Hypothalamus (tissue), 51 donors: ENCODE measurements at regions not wholly inside any gene's neighbourhood (a gene's known extent, or its start where the extent isn't known, plus 50 kb on each side); places are given as distances from the start of the nearest gene placed in this dataset.
"Not testable (repeated sequence)": the region's sequence is repeated elsewhere in the genome, so short reads cannot be mapped to it uniquely, and the experiment has no call there.

Source experiments
- DNase-seq, 51 donors: peaks; one replicate each; lab custom pipeline; 2025; lab: John Stamatoyannopoulos, UW

GRCh38 chr20:24858500-24858899 is 90.6 kb upstream of the CST7 start:
- not testable (repeated sequence) for DNase-seq

DNA sequence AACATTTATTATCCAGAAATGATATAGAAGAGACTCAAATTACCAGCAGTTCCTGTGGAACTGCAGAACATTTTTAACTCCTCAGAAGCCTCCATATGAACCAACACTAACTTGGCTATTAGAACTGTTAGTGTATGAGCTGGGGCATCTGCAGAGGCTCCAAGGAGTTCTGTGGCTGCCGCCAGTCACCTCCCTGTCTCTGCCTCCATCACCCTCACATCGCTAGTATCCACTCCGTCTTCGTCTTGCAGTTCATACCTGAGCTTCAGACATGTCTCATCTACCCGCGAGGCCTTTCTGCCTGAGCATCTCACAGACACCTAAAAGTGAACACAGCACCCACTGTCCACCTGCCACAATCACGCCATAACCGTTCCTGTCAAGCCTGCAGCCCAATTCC is 89.5 kb upstream of the CST7 start:
- DNase-seq, result no peak

DNA sequence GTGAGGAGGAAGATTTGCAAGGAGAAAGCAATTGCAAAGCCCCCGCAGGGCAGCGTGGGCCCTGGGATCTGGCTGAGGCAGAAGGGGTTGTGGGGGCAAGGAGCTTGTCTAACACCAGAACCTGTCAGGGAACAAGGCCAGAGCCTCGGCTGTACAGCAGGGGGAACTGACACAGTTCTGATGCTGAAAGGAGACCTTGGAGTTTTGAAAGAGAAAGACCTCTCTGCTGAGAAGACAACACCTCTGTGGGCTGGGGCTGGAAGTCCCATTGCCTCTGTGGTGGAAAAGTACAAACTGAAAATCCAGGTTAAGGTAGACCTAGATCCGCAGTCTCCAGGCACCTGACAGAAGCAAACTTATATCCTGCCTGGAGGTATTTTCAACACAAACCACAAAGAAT is 86.9 kb upstream of the CST7 start:
- DNase-seq, result no peak

DNA sequence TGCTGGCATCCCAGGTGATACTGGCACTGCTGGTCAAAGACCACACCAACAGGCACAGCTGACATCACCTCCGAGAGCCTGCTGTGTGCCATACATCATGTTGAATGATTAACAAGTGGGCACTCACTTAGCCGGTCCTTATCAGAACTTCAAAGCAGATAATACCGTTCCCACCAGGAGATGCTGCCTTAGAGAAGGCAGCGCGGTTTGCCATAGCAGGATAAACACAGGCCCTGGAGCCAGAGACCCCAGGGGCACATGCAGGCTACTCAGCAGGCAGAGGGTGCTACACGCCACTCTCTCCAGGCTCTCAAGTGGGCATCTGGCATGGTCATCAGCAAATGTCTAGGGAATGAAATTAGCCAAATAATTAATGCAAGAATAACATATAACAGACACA is 86.5 kb upstream of the CST7 start:
- no peak for DNase-seq

- no peak for DNase-seq
Observed at GRCh38 chr20:24863356-24863755, 85.7 kb upstream of the CST7 start.

GRCh38 chr20:24866008-24866407 is 83.1 kb upstream of the CST7 start:
- DNase-seq, result no peak

- no peak for DNase-seq
Observed at GRCh38 chr20:24866742-24867141, 82.3 kb upstream of the CST7 start.

- DNase-seq, result no peak
Observed at GRCh38 chr20:24867556-24867955, 81.5 kb upstream of the CST7 start.

- no peak for DNase-seq
Observed at GRCh38 chr20:24868396-24868927, 80.6 kb upstream of the CST7 start.

DNA sequence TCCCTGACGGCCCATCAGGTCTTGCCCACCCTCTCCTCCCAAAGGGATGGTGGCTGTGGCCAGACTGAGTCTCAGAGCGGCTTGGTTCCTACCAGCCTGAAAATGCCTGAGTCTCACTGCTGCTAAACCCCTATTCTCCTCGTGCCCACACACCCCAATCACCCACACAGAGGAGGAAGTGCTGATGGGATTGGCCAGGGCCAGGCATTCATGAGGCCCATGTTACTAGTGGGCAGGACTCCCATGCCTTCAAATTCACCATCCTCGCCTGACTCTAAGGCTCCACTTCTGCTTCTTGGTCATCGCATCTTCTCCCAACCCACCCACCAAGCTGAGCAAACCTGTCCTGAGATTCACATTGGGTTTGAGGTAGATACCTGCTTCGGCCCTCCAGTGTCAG is 80.1 kb upstream of the CST7 start:
- no peak for DNase-seq

DNA sequence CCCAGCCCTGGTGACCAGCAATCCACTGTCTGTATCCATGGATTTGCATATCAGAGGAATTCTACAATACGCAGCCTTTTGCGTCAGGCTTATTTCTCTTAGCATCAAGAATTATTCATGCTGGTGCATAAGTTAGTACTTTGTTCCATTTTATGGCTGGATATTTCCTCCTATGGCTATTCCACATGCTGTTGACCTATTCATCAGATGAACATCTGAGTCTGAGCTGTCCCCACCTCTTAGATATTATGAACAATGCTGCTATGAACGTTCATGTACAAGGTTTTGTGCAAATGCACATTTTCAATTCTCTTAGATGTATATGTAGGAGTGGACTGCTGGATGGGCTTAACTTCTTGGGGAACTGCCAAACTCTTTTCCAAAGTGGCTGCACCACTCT is 79.0 kb upstream of the CST7 start:
- no peak for DNase-seq

- no peak for DNase-seq
Observed at GRCh38 chr20:24870881-24871280, 78.2 kb upstream of the CST7 start.

DNA sequence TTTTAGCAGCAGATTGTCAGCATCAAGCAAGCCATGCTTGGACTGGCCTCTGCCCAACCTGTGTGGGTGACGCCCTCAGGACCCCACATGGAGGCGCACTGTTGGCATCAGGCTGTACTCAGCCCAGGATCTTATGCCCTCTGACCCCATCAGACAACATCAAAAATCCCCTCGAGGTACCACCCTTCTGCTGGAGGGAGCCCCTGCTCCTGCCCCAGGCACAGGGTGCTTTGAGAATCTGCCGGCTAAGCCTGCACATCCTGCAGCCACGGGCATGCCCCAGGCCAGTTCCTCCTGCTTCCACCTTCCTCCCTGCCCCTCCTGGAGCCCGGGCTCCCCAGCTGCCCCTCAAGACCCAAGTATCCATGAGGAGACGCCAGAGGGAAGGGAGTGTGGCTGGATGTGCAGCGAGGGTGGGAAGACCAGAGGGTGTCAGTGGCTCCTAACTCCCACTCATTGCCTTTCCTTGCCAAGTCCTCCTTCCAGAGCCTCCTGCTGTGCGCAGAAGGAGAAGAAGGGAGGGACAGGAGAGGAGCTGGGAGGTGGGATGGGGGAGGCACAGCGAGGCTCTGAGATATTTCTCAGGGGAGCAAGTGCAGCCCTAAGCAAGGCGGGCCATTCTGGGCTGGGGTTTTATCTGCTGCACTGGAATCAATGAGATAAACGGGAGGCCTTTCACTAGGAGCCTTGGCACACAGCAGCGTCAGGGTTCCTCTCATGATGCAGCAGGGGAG is 77.4 kb upstream of the CST7 start:
- DNase-seq, result no peak

GRCh38 chr20:24872291-24873024 is 76.6 kb upstream of the CST7 start:
- DNase-seq, result no peak

DNA sequence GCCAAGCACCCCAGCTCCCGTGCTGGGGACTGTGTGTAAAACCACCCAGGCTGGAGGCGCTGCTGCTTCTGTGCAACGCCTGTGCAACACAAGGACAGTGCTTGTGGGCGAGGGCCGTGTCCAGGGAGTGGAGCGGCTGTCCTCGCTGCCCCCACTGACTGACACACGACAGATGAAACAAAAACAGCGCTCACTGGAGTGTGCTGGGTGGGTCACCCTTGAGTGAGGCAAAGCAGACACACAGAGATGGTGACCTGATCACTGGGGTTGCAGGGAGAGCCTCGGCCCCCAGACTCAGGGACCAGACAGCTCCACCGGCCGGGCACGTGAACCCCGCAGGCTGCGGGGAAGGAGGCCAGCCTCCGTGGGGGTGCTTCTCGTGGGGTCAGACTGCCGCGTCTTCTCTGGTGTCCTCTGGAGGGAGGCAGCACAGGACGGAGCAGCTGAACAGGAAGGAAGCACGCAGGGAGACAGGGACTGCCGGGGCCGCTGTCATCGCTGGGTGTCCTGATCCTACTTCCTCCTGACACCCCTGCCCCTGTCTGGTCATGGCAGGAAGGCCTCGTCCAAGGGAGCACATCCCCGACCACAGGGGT is 75.9 kb upstream of the CST7 start:
- peak in 13 of 51 donors; percentile 9 to 42 (median 17) for DNase-seq

DNA sequence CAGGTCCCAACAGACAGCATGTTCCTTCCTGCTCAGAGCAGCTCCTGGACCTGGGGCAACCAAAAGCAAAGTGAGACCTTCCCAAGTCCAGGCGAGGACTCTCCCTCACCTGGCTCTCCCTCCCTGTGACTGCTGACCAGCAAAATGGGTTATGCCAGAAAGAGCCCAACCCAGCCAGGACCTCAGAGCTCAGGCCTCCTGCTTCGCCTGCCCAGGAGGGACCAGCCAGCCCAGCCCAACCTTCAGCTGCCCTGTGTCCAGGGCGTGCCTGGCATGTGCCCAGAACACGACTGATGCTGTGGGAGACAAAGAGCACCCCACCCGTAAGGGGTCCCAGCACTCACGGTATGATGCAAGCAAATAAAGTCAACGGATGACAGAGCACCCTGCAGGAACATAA is 74.0 kb upstream of the CST7 start:
- no peak for DNase-seq

GRCh38 chr20:24877652-24878051 is 71.4 kb upstream of the CST7 start:
- DNase-seq, result no peak

DNA sequence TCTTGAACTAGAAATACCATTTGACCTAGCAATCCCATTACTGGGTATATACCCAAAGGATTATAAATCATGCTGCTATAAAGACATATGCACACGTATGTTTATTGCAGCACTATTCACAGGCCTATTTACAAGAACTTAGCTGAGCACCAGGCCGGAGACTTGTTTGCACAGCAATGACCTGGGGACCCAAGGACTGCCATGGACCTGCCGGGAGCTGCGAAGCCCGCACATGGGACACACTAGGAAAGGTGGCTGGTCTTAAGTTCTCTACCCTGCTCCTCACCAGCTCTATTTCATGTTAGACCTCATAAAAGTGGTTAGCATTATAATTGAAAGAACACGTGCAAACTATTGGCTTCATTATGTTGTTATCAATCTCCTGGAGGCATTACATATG is 70.4 kb upstream of the CST7 start:
- DNase-seq, result no peak

- no peak for DNase-seq
Observed at GRCh38 chr20:24879875-24880274, 69.2 kb upstream of the CST7 start.

GRCh38 chr20:24880356-24880755 is 68.7 kb upstream of the CST7 start:
- no peak for DNase-seq

DNA sequence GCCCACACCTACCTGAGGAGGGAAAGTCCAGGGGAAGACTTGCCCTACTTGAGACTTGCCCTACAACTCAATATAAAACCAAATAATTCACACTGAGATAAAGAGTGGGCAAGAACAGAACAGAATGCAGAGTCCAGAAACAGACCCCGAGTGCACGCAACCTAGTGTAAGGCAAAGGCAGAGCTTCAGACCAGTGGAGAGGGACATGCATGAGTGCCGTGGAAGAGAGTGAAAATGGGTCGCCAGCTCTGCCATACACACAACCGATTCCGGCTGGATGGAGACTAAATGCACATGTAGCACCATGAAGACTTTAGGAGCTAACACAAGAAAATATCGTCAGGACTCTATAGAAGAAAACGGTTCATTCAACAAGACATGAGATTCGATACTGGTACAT is 58.8 kb upstream of the CST7 start:
- no peak for DNase-seq
